ENCODE measurements at regions not wholly inside any gene's neighbourhood (a gene's known extent, or its start where the extent isn't known, plus 50 kb on each side); places are given as distances from the start of the nearest gene placed in this dataset.
A peak's percentile ranks its signal among the peaks of the same experiment; 100 is the strongest.

GRCh38 chr12:67415473-67415872 lies 146.3 kb downstream of the CAND1 start:
- H3K36me3 ChIP-seq (ENCODE audit: insufficient read depth, low read length): no peaks in the 10 kb centered on the region
- no peaks in the 10 kb centered on the region for H3K9me3 ChIP-seq (ENCODE audit: low read length)
- H3K4me2 ChIP-seq (ENCODE audit: low read depth, low read length, poor library complexity, severe bottlenecking): no peak overlapping the region
- no peak overlapping the region for H3K27ac ChIP-seq (ENCODE audit: low read length)
- no peaks in the 10 kb centered on the region for H3K79me2 ChIP-seq (ENCODE audit: low read length)
- no peaks in the 10 kb centered on the region for H3K9me2 ChIP-seq (replicated peaks; ENCODE audit: insufficient read depth, low read length)
- no peaks in the 10 kb centered on the region for H3K27me3 ChIP-seq (ENCODE audit: low read length)
- no peaks in the 10 kb centered on the region for H3K4me1 ChIP-seq (ENCODE audit: low read length)
- no peak overlapping the region for H3K4me3 ChIP-seq (ENCODE audit: low read length)
- no peak overlapping the region for H3K9ac ChIP-seq (ENCODE audit: low read length)
- DNase-seq: peak; percentile 79
- no peaks in the 10 kb centered on the region for H4K20me1 ChIP-seq (ENCODE audit: insufficient read depth, low read depth, low read length)
- no peak overlapping the region for H2AFZ ChIP-seq (ENCODE audit: low read length)

- Histone ChIP-seq H3K4me3 (ENCODE audit: low read length) (no peak overlapping the region), H3K9ac (ENCODE audit: low read length) (no peak overlapping the region), H3K4me2 (ENCODE audit: low read depth, low read length, poor library complexity, severe bottlenecking) (no peak overlapping the region), H3K27ac (ENCODE audit: low read length) (no peak overlapping the region), H3K36me3 (ENCODE audit: insufficient read depth, low read length) (no peaks in the 10 kb centered on the region), H4K20me1 (ENCODE audit: insufficient read depth, low read depth, low read length) (no peaks in the 10 kb centered on the region), H3K9me3 (ENCODE audit: low read length) (no peaks in the 10 kb centered on the region), H3K9me2 (replicated peaks; ENCODE audit: insufficient read depth, low read length) (no peaks in the 10 kb centered on the region), H2AFZ (ENCODE audit: low read length) (no peak overlapping the region), H3K4me1 (ENCODE audit: low read length) (no peaks in the 10 kb centered on the region), H3K79me2 (ENCODE audit: low read length) (no peaks in the 10 kb centered on the region), H3K27me3 (ENCODE audit: low read length) (no peaks in the 10 kb centered on the region)
- no peak for DNase-seq
Measured at GRCh38 chr12:67419810-67420209, 150.7 kb downstream of the CAND1 start.

GRCh38 chr12:67420506-67420905 lies 151.3 kb downstream of the CAND1 start:
- H3K27me3 ChIP-seq (ENCODE audit: low read length): no peaks in the 10 kb centered on the region
- DNase-seq: no peak
- H3K9me2 ChIP-seq (replicated peaks; ENCODE audit: insufficient read depth, low read length): no peaks in the 10 kb centered on the region
- H4K20me1 ChIP-seq (ENCODE audit: insufficient read depth, low read depth, low read length): no peaks in the 10 kb centered on the region
- H3K79me2 ChIP-seq (ENCODE audit: low read length): no peaks in the 10 kb centered on the region
- no peaks in the 10 kb centered on the region for H3K4me1 ChIP-seq (ENCODE audit: low read length)
- no peak overlapping the region for H3K9ac ChIP-seq (ENCODE audit: low read length)
- no peak overlapping the region for H2AFZ ChIP-seq (ENCODE audit: low read length)
- no peak overlapping the region for H3K27ac ChIP-seq (ENCODE audit: low read length)
- no peaks in the 10 kb centered on the region for H3K9me3 ChIP-seq (ENCODE audit: low read length)
- no peak overlapping the region for H3K4me3 ChIP-seq (ENCODE audit: low read length)
- no peak overlapping the region for H3K4me2 ChIP-seq (ENCODE audit: low read depth, low read length, poor library complexity, severe bottlenecking)
- H3K36me3 ChIP-seq (ENCODE audit: insufficient read depth, low read length): no peaks in the 10 kb centered on the region

- H3K79me2 ChIP-seq (ENCODE audit: low read length): no peaks in the 10 kb centered on the region
- no peaks in the 10 kb centered on the region for H3K27me3 ChIP-seq (ENCODE audit: low read length)
- peaks cover 9% of the 10 kb centered on the region for H3K4me1 ChIP-seq (ENCODE audit: low read length)
- no peak overlapping the region for H3K4me2 ChIP-seq (ENCODE audit: low read depth, low read length, poor library complexity, severe bottlenecking)
- no peak overlapping the region for H3K27ac ChIP-seq (ENCODE audit: low read length)
- H3K36me3 ChIP-seq (ENCODE audit: insufficient read depth, low read length): no peaks in the 10 kb centered on the region
- no peak overlapping the region for H3K4me3 ChIP-seq (ENCODE audit: low read length)
- H3K9ac ChIP-seq (ENCODE audit: low read length): no peak overlapping the region
- no peaks in the 10 kb centered on the region for H3K9me2 ChIP-seq (replicated peaks; ENCODE audit: insufficient read depth, low read length)
- H2AFZ ChIP-seq (ENCODE audit: low read length): no peak overlapping the region
- no peak for DNase-seq
- H4K20me1 ChIP-seq (ENCODE audit: insufficient read depth, low read depth, low read length): no peaks in the 10 kb centered on the region
- no peaks in the 10 kb centered on the region for H3K9me3 ChIP-seq (ENCODE audit: low read length)
Measured at GRCh38 chr12:67422081-67422480, 152.9 kb downstream of the CAND1 start.

GRCh38 chr12:67424784-67425183 lies 155.6 kb downstream of the CAND1 start:
- no peaks in the 10 kb centered on the region for H4K20me1 ChIP-seq (ENCODE audit: insufficient read depth, low read depth, low read length)
- H3K27ac ChIP-seq (ENCODE audit: low read length): no peak overlapping the region
- no peaks in the 10 kb centered on the region for H3K27me3 ChIP-seq (ENCODE audit: low read length)
- no peaks in the 10 kb centered on the region for H3K79me2 ChIP-seq (ENCODE audit: low read length)
- no peaks in the 10 kb centered on the region for H3K9me2 ChIP-seq (replicated peaks; ENCODE audit: insufficient read depth, low read length)
- no peak overlapping the region for H3K9ac ChIP-seq (ENCODE audit: low read length)
- H3K36me3 ChIP-seq (ENCODE audit: insufficient read depth, low read length): no peaks in the 10 kb centered on the region
- no peaks in the 10 kb centered on the region for H3K9me3 ChIP-seq (ENCODE audit: low read length)
- H3K4me2 ChIP-seq (ENCODE audit: low read depth, low read length, poor library complexity, severe bottlenecking): no peak overlapping the region
- no peak for DNase-seq
- no peak overlapping the region for H3K4me3 ChIP-seq (ENCODE audit: low read length)
- peaks cover 9% of the 10 kb centered on the region for H3K4me1 ChIP-seq (ENCODE audit: low read length)
- H2AFZ ChIP-seq (ENCODE audit: low read length): no peak overlapping the region

- Histone ChIP-seq H3K9me2 (replicated peaks; ENCODE audit: insufficient read depth, low read length) (no peaks in the 10 kb centered on the region), H3K9ac (ENCODE audit: low read length) (no peak overlapping the region), H3K79me2 (ENCODE audit: low read length) (no peaks in the 10 kb centered on the region), H3K9me3 (ENCODE audit: low read length) (no peaks in the 10 kb centered on the region), H3K36me3 (ENCODE audit: insufficient read depth, low read length) (no peaks in the 10 kb centered on the region), H2AFZ (ENCODE audit: low read length) (no peak overlapping the region), H3K4me1 (ENCODE audit: low read length) (peaks cover 9% of the 10 kb centered on the region), H4K20me1 (ENCODE audit: insufficient read depth, low read depth, low read length) (no peaks in the 10 kb centered on the region), H3K4me3 (ENCODE audit: low read length) (no peak overlapping the region), H3K4me2 (ENCODE audit: low read depth, low read length, poor library complexity, severe bottlenecking) (no peak overlapping the region), H3K27me3 (ENCODE audit: low read length) (no peaks in the 10 kb centered on the region), H3K27ac (ENCODE audit: low read length) (no peak overlapping the region)
- no peak for DNase-seq
Measured at GRCh38 chr12:67425394-67425793, 156.2 kb downstream of the CAND1 start.

GRCh38 chr12:67426067-67426466 lies 156.9 kb downstream of the CAND1 start:
- Histone ChIP-seq H4K20me1 (ENCODE audit: insufficient read depth, low read depth, low read length) (no peaks in the 10 kb centered on the region), H3K4me2 (ENCODE audit: low read depth, low read length, poor library complexity, severe bottlenecking) (no peak overlapping the region), H3K27me3 (ENCODE audit: low read length) (no peaks in the 10 kb centered on the region), H3K36me3 (ENCODE audit: insufficient read depth, low read length) (no peaks in the 10 kb centered on the region), H3K4me1 (ENCODE audit: low read length) (peaks cover 9% of the 10 kb centered on the region), H3K9ac (ENCODE audit: low read length) (no peak overlapping the region), H3K9me2 (replicated peaks; ENCODE audit: insufficient read depth, low read length) (no peaks in the 10 kb centered on the region), H3K9me3 (ENCODE audit: low read length) (no peaks in the 10 kb centered on the region), H2AFZ (ENCODE audit: low read length) (no peak overlapping the region), H3K4me3 (ENCODE audit: low read length) (no peak overlapping the region), H3K79me2 (ENCODE audit: low read length) (no peaks in the 10 kb centered on the region), H3K27ac (ENCODE audit: low read length) (no peak overlapping the region)
- no peak for DNase-seq

- H3K9me3 ChIP-seq (ENCODE audit: low read length): no peaks in the 10 kb centered on the region
- no peak overlapping the region for H3K27ac ChIP-seq (ENCODE audit: low read length)
- no peak overlapping the region for H2AFZ ChIP-seq (ENCODE audit: low read length)
- no peaks in the 10 kb centered on the region for H4K20me1 ChIP-seq (ENCODE audit: insufficient read depth, low read depth, low read length)
- H3K4me3 ChIP-seq (ENCODE audit: low read length): no peak overlapping the region
- no peaks in the 10 kb centered on the region for H3K36me3 ChIP-seq (ENCODE audit: insufficient read depth, low read length)
- no peaks in the 10 kb centered on the region for H3K9me2 ChIP-seq (replicated peaks; ENCODE audit: insufficient read depth, low read length)
- no peak for DNase-seq
- no peak overlapping the region for H3K9ac ChIP-seq (ENCODE audit: low read length)
- no peaks in the 10 kb centered on the region for H3K79me2 ChIP-seq (ENCODE audit: low read length)
- no peaks in the 10 kb centered on the region for H3K27me3 ChIP-seq (ENCODE audit: low read length)
- peaks cover 9% of the 10 kb centered on the region for H3K4me1 ChIP-seq (ENCODE audit: low read length)
- H3K4me2 ChIP-seq (ENCODE audit: low read depth, low read length, poor library complexity, severe bottlenecking): no peak overlapping the region
Measured at GRCh38 chr12:67427336-67427735, 158.2 kb downstream of the CAND1 start.

GRCh38 chr12:67428431-67428830 lies 159.3 kb downstream of the CAND1 start:
- Histone ChIP-seq H4K20me1 (ENCODE audit: insufficient read depth, low read depth, low read length) (no peaks in the 10 kb centered on the region), H3K27me3 (ENCODE audit: low read length) (no peaks in the 10 kb centered on the region), H3K9me3 (ENCODE audit: low read length) (no peaks in the 10 kb centered on the region), H3K4me1 (ENCODE audit: low read length) (peaks cover 18% of the 10 kb centered on the region), H3K4me2 (ENCODE audit: low read depth, low read length, poor library complexity, severe bottlenecking) (no peak overlapping the region), H3K9ac (ENCODE audit: low read length) (no peak overlapping the region), H3K27ac (ENCODE audit: low read length) (no peak overlapping the region), H3K9me2 (replicated peaks; ENCODE audit: insufficient read depth, low read length) (no peaks in the 10 kb centered on the region), H3K36me3 (ENCODE audit: insufficient read depth, low read length) (no peaks in the 10 kb centered on the region), H3K4me3 (ENCODE audit: low read length) (no peak overlapping the region), H3K79me2 (ENCODE audit: low read length) (no peaks in the 10 kb centered on the region), H2AFZ (ENCODE audit: low read length) (no peak overlapping the region)
- no peak for DNase-seq
